GM12872 (cell line): ENCODE measurements at regions not wholly inside any gene's neighbourhood (a gene's known extent, or its start where the extent isn't known, plus 50 kb on each side); places are given as distances from the start of the nearest gene placed in this dataset.

Experiments
- TF ChIP-seq, protein P1 (sequence below): IDR thresholded peaks from 3 replicates; pipeline ENCODE4 v1.5.1; 2011; ENCODE audit warnings: low read depth, mild to moderate bottlenecking, low read length, moderate library complexity; ENCODE audit not compliant: insufficient read depth

DNA sequence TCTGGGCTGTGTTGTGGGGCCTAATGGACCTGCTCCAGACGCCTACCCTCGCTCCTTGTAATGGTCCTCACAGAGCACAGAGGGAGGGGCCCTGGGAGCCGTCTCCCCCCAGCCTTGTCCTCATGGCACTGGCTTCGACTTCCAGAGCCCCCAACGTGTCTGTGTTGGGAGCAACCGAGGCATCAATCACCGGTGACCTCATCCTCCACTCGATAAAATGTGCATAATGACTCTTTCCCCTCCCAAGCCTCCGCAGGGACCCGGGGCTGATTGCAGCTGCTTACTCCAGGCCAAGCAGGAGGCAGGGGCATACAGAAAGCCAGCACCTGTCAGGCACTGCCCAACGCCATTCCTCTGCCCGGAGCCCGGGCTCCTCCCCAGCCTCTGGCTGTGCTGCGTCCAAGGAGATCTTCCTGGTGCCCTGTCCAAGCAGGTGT, 271.7 kb downstream of the NDUFA10 start:
- TF ChIP-seq, protein P1, sequence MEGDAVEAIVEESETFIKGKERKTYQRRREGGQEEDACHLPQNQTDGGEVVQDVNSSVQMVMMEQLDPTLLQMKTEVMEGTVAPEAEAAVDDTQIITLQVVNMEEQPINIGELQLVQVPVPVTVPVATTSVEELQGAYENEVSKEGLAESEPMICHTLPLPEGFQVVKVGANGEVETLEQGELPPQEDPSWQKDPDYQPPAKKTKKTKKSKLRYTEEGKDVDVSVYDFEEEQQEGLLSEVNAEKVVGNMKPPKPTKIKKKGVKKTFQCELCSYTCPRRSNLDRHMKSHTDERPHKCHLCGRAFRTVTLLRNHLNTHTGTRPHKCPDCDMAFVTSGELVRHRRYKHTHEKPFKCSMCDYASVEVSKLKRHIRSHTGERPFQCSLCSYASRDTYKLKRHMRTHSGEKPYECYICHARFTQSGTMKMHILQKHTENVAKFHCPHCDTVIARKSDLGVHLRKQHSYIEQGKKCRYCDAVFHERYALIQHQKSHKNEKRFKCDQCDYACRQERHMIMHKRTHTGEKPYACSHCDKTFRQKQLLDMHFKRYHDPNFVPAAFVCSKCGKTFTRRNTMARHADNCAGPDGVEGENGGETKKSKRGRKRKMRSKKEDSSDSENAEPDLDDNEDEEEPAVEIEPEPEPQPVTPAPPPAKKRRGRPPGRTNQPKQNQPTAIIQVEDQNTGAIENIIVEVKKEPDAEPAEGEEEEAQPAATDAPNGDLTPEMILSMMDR, result no peak

DNA sequence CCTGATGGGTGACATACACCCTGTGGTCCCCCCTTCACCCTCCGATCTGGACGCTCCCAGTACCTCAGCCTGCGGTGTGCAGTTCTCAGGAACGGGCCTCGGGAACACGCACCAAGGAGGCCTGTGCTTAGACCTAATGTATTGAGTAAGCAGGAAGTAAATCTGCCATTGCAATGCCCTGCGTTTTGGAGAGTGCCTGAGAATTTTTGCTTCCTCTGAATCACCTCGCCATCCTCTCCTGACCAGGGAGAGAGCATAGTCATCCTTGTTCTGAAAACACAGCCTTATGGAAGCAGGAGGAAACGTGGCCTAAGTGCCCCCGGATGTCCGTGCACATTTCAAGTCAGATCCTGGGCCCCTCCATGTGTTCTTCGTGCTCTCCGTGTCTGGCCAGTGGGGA, 272.2 kb downstream of the NDUFA10 start:
- TF ChIP-seq, protein P1, result no peak

DNA sequence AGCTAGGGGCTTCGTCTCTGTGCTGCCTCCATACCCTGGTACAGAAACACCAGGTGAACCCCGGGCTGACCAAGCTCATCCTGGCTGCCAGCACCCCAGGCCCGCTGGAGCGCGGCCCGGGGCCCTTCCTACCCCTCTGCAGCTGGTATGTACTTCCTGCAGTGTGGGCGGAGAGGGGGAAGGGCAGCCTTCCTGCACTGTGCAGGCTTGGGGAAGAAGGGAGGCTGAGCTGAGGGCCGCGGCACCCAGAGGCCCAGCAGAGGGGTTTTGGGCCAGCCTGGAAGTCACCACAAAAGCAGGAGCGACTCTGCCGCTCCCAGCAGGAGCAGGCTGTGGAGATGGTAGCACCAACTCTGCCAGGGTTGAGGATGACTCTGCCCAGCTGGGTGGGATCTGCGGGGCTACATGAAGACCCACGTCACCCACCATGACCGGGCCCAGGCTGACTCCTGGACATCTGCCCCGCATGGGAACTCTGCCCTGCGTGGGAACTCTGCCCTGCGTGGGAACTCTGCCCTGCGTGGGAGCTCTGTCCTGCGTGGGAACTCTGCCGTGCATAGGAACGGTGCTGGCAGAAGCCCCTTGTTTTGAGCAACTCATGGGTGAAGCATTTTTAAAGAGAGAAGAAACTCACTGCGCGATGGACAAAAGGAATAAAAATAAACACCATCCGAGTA, 273.3 kb downstream of the NDUFA10 start:
- TF ChIP-seq, protein P1, result no peak

DNA sequence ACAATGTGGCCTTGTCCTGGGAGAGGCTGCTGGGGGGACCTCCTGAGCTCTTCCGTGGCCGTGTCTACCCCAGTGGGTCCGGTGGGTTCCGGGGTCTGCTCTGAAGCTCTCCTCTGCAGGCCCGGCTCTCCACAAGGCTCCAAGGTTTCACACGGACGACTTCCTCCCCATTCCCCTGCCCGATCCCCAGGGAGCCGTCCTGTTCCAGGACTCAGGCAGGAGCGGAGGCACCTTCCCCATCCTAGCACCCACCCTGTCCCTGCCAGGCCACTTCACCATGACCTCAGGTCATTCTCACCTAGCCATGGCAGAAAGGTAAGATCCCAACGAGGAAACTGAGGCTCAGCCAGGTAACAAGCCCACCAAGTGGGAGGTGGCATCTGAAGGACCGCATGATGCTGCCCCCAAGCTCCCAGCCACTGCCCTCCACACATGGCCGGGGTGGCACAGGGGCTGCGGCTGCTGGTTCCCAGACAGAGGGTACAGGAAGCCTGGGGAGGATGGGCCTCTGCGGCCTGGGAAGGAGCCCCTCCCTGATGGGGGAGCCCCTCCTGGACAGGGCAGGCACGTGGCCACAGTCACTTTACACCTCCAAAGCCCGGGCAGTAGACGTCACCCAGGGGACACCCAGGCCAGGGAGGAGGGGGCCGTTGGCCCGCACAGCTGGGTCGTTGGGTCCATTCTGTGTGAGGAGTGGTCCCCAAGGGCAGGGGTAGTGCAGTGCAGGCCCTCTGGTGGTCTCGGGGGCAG, 274.0 kb downstream of the NDUFA10 start:
- TF ChIP-seq, protein P1, result no peak

DNA sequence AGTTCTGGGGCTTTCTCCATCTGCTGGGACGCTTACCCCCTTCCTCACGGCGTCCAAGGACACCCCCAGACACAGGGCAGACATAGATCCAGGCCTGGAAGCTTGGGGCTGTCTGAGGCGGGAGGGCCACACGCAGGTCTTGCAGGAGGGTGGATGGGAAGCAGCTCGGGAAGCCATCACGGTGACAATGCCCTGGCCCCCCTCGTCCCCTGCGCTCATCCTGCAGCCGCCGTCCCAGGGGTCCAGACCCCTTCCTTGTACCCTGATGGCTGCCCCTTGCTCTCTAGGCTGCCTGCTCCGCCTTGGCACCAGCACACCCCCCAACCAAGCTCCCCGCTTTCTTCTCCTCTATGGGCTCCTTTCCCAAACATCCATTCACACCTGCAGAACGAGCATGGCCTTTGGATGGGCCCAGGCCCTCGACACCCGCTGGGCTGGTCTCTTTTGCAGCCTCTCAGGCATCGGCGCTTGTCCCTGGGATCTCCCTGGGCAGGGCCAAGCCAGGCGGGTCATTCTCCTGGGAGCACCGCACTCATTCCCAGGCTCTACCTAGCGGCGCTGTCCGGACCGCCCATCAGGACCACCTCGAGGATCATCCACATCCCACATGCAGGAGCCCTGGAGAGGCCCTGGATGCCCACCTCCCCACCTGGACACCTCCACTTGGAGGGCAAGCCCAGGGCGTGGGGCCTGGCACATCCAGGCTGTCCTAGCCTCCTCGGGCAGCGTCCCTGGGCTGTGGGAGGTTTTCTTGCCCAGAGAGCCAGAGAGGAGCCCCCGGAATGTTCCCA, 274.9 kb downstream of the NDUFA10 start:
- TF ChIP-seq, protein P1, result no peak

DNA sequence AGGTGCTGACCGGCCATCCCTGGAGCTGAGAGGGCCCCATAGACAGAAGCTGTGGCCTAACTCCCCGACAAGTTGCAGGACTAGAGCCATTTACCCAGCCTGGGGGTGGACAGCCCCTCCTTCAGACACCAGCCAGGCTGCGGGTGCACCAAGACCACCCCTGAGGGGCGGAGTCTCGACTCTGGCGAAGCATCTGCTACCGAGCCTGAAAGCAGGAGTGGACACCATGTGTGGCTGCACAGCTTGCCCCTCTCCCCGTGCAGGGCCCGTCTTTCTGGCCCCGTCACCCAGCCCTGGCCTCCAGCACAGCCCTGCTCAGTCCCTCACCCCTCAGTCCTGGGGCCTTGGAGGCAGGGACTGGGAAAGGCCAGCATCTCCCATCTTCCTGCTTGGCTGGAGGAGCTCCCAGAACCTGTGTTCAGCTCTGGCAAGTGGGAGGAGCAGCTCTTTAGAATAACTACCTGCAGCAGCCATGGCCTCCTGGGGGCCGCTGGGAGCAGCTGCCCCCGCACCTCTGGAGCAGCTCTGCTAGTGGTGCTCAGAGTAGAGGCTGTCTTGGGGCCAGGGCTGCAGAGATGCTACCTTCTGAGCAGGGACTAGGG, 275.8 kb downstream of the NDUFA10 start:
- TF ChIP-seq, protein P1, result no peak

DNA sequence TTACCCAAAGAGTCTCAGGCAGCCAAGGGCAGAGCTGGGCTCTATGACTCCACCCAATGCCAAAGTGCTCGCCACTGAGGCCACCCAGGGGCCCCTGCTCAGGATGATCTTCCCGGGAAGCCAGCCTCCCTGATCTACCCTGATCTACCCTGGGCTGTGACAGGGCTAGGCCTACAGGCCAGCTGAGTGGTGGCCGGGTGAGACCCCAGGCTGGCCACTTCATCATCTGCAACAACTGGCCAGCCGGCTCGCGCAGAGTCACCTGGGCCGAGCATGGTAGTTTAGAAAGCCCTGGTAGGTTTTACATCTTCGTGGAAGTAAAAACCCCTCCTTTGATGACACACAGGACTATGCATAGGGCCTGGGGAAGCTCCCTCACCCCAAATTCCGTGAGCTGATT, 276.3 kb downstream of the NDUFA10 start:
- TF ChIP-seq, protein P1, result no peak
